ENCODE measurements at regions not wholly inside any gene's neighbourhood (a gene's known extent, or its start where the extent isn't known, plus 50 kb on each side); places are given as distances from the start of the nearest gene placed in this dataset.

DNA sequence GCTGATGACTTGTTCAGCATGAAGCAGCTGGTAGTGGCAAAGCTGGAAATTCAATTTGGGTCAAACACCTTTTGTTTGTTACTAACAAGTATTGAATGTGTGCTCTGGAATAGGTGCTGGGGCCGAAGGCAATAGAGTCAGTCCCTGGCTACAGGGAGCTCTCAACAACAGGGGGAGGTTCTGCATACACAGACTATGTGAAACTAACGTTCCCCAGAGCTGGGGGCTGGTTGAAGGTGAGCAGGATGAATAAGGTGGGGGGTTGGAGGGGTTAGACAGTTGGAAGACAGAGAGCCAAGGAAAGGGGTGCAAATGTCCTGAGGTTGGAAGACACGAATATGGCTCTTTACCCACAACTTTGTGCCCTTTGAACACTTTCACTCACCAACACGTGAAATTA, 84.1 kb upstream of the PLPP4 start:
- DNase-seq (ENCODE audit: low read depth in 2 of 2): no peak

DNA sequence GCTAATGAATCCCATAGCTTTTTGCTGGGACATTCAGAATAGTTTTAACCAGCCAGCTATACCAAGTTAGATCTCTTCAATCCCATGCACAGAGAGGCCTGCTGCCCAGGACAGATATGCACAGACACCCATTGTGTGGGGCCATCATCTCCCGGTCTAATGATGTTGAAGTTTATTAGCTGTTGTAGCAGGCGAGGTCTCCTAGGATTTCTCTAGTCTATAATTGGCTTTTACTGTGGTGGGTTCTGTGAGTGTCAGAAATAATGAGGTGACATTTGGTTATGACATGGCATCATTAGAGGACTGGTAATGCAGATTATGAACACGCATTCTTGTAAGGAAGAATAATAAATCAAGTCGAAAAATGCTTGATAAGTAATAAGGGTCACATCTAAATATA, 81.4 kb upstream of the PLPP4 start:
- no peak for DNase-seq (ENCODE audit: low read depth in 2 of 2)

DNA sequence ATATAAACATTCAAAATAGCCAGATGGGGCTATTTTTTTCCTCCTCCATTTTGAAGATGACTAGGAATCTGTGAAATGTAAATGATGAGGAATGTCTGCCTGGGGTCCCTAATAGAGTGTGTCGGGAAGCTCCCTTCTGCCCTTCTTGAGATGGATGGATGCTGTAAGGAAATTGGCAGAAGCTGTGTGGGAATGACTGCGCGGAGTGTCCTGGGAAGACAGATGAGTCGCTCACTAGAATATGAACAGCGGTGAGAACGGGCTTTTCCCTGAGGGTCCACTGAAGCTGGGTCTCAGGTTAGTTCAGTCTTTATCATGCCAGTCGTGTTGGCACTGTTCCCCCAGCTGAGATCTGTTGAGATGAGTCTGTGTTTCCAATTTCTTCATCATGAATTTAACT, 75.1 kb upstream of the PLPP4 start:
- DNase-seq (ENCODE audit: low read depth in 2 of 2): no peak

DNA sequence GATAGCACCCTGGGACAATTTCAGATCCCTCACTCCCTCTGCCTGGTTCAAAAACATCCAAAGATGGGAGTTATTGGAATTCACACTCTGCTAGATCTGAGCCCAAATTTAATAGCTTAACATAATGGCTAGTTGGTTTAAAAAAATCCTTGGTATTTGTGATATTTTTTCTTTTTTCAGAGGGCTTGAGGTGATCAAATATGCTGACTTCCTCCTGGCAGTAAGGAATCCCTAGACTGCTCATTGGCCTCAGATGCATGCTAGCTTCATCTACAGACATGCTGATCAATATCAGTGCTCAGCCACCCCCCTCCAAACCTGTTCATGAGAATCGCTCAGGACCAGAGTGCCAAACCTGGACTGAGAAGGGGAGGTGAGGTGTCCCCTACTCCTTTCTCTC, 74.7 kb upstream of the PLPP4 start:
- DNase-seq (ENCODE audit: low read depth in 2 of 2): no peak

DNA sequence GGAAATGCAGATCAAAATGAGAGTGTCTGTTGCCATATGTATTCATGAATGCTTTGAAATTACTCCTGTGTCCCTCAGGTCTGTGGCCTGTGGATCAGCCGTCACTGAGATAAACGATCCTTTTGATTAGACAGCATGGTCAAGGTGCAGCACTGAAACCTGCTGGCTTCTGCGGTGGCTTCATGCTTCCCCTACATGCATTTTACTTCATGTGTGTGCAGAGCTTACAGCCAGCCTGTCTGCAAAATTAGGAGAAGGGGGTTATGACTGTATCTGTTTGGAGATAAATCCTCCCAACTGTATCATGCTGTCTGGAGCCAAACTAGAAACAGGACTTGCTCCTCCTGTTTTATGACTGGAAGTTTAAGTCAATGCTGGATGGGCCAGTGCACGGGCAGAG, 71.0 kb upstream of the PLPP4 start:
- DNase-seq (ENCODE audit: low read depth in 2 of 2): no peak

DNA sequence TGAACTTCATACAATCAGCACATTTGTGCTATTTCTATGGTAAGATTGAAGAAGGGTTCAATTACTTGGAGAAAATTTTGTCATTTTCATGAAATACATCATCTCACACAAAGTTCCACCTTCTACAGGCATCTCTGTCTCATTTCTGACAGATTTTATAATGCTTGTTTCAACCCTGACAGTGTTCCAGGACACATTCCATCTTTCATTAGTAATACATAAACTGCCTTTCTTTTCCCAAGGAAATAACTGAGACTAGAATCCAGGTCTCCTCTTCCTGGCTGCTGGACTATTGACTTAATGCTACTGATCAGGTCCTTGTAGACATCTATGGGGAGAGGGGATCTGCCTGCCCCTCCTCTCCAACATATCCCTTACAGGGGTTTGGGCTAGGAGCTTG, 70.1 kb upstream of the PLPP4 start:
- no peak for DNase-seq (ENCODE audit: low read depth in 2 of 2)

DNA sequence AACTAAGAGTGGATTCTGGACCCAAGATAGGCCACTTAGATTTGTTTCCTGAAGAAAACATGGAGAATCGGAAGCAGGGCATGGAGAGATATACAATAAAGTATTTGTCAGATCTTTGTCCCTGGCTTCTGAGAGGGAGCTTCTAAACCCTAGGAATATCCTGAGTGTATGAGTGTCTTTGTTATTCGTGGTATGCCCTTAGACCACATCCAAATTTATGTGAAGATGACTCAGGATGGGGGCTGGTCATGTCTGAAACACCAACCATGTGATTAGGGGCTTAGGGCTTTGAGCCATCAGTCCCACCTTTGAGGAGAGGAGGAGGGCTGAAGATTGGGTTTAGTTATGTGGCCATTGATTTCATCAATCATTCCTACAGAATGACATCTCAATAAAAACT, 69.7 kb upstream of the PLPP4 start:
- DNase-seq (ENCODE audit: low read depth in 2 of 2): no peak

DNA sequence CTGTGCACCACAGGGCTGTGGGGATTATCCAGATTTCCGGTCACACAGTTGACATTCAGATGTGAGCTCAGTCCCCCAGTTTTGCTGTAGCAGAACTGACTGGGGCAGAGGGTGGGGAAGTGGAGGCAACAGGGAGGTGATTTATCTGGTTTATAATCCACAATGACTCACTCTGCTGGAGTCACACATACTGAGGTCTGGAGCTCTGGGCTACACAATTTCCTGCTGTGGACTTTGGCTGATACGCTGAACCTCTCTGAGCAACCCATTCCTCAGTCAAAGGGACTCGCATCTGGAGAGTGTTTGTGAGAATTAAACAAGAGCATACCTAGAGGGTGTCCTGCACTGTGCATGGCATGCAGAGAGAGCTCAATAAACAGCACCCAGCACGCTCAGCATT, 64.8 kb upstream of the PLPP4 start:
- no peak for DNase-seq (ENCODE audit: low read depth in 2 of 2)

DNA sequence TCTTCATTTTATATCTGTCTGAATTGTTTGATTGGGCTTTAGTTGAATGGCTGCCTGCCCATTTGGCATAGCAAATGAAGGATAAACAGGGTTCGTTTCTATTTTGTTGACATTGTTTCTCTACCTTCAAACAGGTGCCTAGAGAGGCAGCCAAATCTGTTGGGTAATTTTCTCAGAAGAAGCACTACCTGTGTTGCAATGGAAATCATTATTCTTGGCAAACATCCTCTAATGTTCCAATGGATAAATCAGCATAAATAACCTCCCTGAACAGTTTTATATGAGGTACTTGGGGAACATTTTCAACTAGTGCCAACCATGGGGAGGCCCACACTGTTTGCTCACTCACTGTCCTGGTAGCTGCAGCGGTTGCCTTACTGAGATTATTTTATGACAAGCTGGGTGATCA, 64.4 kb upstream of the PLPP4 start:
- DNase-seq (ENCODE audit: low read depth in 2 of 2): no peak

DNA sequence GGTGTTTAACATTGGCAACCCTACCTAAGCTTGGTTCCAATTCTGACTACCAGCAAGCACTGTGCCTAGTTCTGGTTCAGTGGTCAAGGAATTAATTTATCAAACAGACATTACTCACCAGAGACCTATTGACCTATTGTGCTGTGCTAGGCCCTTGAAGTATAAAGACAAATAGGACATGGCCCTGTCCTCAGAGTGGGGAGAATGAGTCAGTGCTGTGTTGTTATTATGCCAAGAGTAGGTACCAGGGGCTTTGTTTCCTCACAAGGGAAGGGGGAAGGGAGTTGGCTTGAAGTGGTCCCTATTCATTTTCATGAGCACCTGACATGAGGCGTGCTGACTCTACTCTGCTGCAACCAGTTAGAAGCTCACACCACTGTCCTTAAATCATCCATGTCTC, 62.6 kb upstream of the PLPP4 start:
- no peak for DNase-seq (ENCODE audit: low read depth in 2 of 2)

DNA sequence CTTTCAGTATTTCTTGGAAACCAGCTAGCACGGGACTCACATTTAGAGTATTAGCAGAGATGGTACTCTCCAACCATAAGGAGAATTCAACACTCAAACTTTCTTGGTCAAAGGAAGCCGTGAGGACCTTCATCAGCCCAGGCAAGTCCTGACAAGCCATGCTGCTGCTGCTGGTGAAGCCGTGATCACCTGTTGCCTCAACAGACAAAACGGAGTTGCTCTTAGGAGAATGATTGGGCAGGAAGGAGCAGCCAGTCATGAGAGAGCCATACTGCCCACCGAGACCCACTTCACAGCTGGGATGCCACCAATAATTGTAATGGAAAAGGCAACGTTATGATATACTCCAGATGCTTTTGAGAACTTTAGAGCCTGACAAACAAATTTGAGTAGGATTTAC, 60.8 kb upstream of the PLPP4 start:
- DNase-seq (ENCODE audit: low read depth in 2 of 2): no peak

DNA sequence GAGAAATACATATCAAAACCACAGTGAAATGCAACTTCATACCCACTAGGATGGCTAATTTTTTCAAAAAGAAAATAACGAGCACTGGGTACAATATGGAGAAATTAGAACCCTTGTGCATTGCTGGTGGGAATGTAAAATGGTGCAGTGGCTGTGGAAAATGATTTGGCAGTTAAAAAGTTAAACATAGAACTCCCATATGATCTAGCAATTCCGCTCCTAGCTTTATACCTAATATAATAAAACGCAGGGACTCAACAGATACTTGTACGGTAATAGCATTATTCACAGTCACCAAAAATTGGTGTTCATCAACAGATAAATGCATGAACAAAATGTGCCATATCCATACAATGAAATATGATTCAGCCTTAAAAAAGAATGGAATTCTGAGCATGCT, 58.8 kb upstream of the PLPP4 start:
- DNase-seq (ENCODE audit: low read depth in 2 of 2): no peak

DNA sequence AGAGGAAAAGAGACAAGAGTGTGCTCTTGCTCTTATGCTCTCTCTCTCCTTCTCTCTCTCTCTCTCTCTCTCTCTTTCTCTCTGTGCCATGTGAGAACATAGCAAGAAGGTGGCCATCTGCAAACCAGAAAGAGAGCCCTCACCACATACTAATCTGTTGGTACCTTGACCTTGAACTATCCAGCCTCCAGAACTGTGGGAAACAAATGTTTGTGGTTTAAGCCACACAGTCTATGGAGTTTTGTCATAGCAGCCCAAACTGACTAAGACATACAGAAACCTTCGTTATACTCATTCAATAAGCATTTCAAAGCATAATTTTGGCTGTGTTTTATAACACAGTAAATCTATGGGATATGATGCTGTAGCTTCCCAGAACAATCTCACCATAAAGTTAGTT, 56.4 kb upstream of the PLPP4 start:
- no peak for DNase-seq (ENCODE audit: low read depth in 2 of 2)

DNA sequence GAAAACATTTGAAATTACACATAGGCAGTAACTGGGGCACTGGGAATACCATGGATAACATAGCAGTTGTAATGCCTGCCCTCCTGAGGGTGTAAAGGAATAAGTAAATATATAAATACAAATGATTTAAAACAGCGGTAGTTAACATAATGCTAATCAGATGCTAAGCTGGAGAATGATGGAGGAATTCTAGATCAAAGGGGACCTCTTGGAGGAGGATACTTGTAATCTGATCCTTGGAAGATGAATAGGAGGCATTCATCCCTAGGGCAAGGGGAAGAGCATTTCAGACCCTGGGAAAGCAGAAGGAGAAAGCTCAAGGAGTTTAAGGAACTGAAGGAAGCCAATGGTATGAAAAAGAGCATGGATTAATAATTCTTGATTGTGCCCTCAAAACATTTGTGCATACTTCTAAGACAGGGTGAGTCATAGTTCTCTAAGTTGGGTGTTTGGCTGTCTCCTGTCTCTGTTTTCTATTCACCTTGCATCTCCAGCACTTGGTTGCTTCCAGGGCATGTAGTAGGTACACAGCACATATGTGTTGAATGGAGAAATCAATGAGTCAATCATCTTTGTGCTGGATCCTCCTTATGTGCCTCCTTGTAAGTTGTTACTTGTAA, 54.8 kb upstream of the PLPP4 start:
- DNase-seq (ENCODE audit: low read depth in 2 of 2): no peak

DNA sequence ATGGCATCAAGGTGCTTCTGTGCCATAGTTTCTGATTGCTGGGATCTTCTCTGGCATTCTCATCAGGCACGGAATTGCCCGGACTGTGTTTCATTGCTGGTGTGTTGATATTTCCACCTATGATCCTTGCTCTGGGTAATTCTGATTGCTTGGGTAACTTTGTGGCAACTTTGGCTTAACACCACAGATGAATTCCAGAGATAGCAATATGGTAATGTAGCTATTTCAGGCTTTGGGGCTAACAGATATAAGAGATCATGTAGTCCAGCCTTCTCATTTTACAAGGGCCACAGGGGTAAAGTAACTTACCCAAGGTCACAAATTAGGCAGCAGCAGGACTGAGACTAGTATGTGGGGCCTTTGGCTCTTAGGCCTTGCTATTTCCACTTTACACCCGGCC, 53.9 kb upstream of the PLPP4 start:
- DNase-seq (ENCODE audit: low read depth in 2 of 2): no peak

DNA sequence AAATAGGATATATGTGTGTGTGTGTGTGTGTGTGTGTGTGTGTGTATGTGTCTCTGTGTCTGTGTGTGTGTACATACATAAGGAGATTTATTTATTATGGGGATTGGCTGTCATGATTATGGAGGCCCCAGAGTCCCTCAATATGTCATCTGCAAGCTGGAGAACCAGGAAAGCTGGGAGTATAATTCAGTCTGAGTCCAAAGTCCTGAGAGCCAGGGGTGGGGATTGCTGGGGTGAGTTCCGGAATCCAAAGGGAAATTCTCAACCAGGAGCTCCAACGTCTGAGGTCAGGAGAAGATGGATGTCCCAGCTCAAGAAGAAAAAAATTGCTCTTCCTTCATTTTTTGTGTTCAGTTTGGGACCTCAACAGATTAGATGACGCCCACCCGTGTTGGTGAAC, 50.7 kb upstream of the PLPP4 start:
- no peak for DNase-seq (ENCODE audit: low read depth in 2 of 2)
